ENCODE measurements at regions not wholly inside any gene's neighbourhood (a gene's known extent, or its start where the extent isn't known, plus 50 kb on each side); places are given as distances from the start of the nearest gene placed in this dataset.

- H3K4me3 ChIP-seq (ENCODE audit: low read depth in 1 of 3, low read length in 3 of 3) = no peak overlapping the region
- no peak for TF ChIP-seq SP1 (IDR thresholded peaks at IDR 0.05)
- TF ChIP-seq EGR1 (IDR thresholded peaks at IDR 0.05; ENCODE audit: low read depth in 2 of 2) = no peak
- TF ChIP-seq ZBTB33 (IDR thresholded peaks at IDR 0.05) = no peak
- H3K36me3 ChIP-seq (ENCODE audit: control insufficient read depth in 4 of 4, insufficient read depth in 3 of 4, low read depth in 1 of 4, low read length in 3 of 4) = no peaks in the 10 kb centered on the region
- DNase-seq (ENCODE audit: low spot score) = no peak
- no peaks in the 10 kb centered on the region for H3K27me3 ChIP-seq (ENCODE audit: control insufficient read depth in 4 of 4, insufficient read depth in 4 of 4, low read length in 3 of 4)
- H3K4me1 ChIP-seq (ENCODE audit: control insufficient read depth in 4 of 4, insufficient read depth in 4 of 4, low read length in 3 of 4) = peaks cover 0 to 22% (median 21%) of the 10 kb centered on the region in 4 donors
- H3K9me3 ChIP-seq (ENCODE audit: control insufficient read depth in 4 of 4, low read length in 3 of 4) = no peaks in the 10 kb centered on the region
- H3K9ac ChIP-seq (ENCODE audit: low read depth in 1 of 2, low read length in 2 of 2) = no peak overlapping the region
- peak overlapping the region in 1 of 2 donors; percentile 71 for H3K27ac ChIP-seq (ENCODE audit: low read depth in 1 of 2, low read length in 2 of 2)
- 91% methylated on average over 1 of the region's 1 CpG for WGBS
Observed at GRCh38 chr20:24149175-24149574, 160.6 kb upstream of the GGTLC1 start.

GRCh38 chr20:24148372-24148771 lies 159.8 kb upstream of the GGTLC1 start:
- WGBS = 78% methylated on average over 7 of the region's 7 CpGs
- no peaks in the 10 kb centered on the region for H3K36me3 ChIP-seq (ENCODE audit: control insufficient read depth in 4 of 4, insufficient read depth in 3 of 4, low read depth in 1 of 4, low read length in 3 of 4)
- no peak overlapping the region for H3K9ac ChIP-seq (ENCODE audit: low read depth in 1 of 2, low read length in 2 of 2)
- peaks cover 0 to 22% (median 21%) of the 10 kb centered on the region in 4 donors for H3K4me1 ChIP-seq (ENCODE audit: control insufficient read depth in 4 of 4, insufficient read depth in 4 of 4, low read length in 3 of 4)
- DNase-seq (ENCODE audit: low spot score) = no peak
- no peak overlapping the region for H3K27ac ChIP-seq (ENCODE audit: low read depth in 1 of 2, low read length in 2 of 2)
- TF ChIP-seq GABPA (IDR thresholded peaks at IDR 0.05 in 1 of 2, conservative IDR thresholded peaks at IDR 0.05 in 1 of 2) (no peak), RAD21 (IDR thresholded peaks at IDR 0.05) (no peak), RXRA (IDR thresholded peaks at IDR 0.05) (no peak), ZBTB33 (IDR thresholded peaks at IDR 0.05) (no peak), JUND (IDR thresholded peaks at IDR 0.05) (no peak), TAF1 (conservative IDR thresholded peaks at IDR 0.05) (no peak), EGR1 (IDR thresholded peaks at IDR 0.05; ENCODE audit: low read depth in 2 of 2) (no peak), SP1 (IDR thresholded peaks at IDR 0.05) (no peak), CTCF (IDR thresholded peaks at IDR 0.05; ENCODE audit: low read depth, low read length, missing input control) (no peak), FOXA1 (IDR thresholded peaks at IDR 0.05) (no peak), YY1 (IDR thresholded peaks at IDR 0.05) (no peak), NR2F2 (IDR thresholded peaks at IDR 0.05) (no peak), HNF4A (conservative IDR thresholded peaks at IDR 0.05) (no peak), FOXA2 (IDR thresholded peaks at IDR 0.05) (no peak)
- TF ChIP-seq, protein P1, sequence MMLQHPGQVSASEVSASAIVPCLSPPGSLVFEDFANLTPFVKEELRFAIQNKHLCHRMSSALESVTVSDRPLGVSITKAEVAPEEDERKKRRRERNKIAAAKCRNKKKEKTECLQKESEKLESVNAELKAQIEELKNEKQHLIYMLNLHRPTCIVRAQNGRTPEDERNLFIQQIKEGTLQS (IDR thresholded peaks at IDR 0.05) = no peak
- TF ChIP-seq, protein P2, sequence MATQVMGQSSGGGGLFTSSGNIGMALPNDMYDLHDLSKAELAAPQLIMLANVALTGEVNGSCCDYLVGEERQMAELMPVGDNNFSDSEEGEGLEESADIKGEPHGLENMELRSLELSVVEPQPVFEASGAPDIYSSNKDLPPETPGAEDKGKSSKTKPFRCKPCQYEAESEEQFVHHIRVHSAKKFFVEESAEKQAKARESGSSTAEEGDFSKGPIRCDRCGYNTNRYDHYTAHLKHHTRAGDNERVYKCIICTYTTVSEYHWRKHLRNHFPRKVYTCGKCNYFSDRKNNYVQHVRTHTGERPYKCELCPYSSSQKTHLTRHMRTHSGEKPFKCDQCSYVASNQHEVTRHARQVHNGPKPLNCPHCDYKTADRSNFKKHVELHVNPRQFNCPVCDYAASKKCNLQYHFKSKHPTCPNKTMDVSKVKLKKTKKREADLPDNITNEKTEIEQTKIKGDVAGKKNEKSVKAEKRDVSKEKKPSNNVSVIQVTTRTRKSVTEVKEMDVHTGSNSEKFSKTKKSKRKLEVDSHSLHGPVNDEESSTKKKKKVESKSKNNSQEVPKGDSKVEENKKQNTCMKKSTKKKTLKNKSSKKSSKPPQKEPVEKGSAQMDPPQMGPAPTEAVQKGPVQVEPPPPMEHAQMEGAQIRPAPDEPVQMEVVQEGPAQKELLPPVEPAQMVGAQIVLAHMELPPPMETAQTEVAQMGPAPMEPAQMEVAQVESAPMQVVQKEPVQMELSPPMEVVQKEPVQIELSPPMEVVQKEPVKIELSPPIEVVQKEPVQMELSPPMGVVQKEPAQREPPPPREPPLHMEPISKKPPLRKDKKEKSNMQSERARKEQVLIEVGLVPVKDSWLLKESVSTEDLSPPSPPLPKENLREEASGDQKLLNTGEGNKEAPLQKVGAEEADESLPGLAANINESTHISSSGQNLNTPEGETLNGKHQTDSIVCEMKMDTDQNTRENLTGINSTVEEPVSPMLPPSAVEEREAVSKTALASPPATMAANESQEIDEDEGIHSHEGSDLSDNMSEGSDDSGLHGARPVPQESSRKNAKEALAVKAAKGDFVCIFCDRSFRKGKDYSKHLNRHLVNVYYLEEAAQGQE (IDR thresholded peaks at IDR 0.05) = no peak
- no peak overlapping the region for H3K4me3 ChIP-seq (ENCODE audit: low read depth in 1 of 3, low read length in 3 of 3)
- H3K9me3 ChIP-seq (ENCODE audit: control insufficient read depth in 4 of 4, low read length in 3 of 4) = no peaks in the 10 kb centered on the region
- H3K27me3 ChIP-seq (ENCODE audit: control insufficient read depth in 4 of 4, insufficient read depth in 4 of 4, low read length in 3 of 4) = no peaks in the 10 kb centered on the region
